Loucy (cell line): ENCODE measurements at regions not wholly inside any gene's neighbourhood (a gene's known extent, or its start where the extent isn't known, plus 50 kb on each side); places are given as distances from the start of the nearest gene placed in this dataset.

Source experiments
- H2AFZ ChIP-seq: fragments of 200-600 bp; sonication (generic); 2 replicates; pipeline ENCODE4 v1.6.0; 2016; ENCODE audit warnings: antibody characterized with exemption, mild to moderate bottlenecking, low read length, moderate library complexity
- H3F3A ChIP-seq: fragments of 200-600 bp; 2 replicates; pipeline ENCODE4 v1.6.0; 2016; ENCODE audit warnings: antibody characterized with exemption, low read depth, mild to moderate bottlenecking
- H3K27me3 ChIP-seq: fragments of 200-600 bp; sonication (generic); 2 replicates; pipeline ENCODE4 v1.6.1; 2014; ENCODE audit warnings: low read length, mild to moderate bottlenecking; ENCODE audit not compliant: insufficient read depth, poor library complexity, severe bottlenecking
- H3K36me3 ChIP-seq: fragments of 200-600 bp; sonication (generic); 2 replicates; pipeline ENCODE4 v1.6.1; 2016; ENCODE audit warnings: low read length; ENCODE audit not compliant: insufficient read depth
- H3K4me1 ChIP-seq: fragments of 200-600 bp; sonication (generic); 2 replicates; pipeline ENCODE4 v1.5.1; 2014; ENCODE audit warnings: low read length, mild to moderate bottlenecking; ENCODE audit not compliant: insufficient read depth, poor library complexity, severe bottlenecking
- H3K4me2 ChIP-seq: fragments of 200-600 bp; sonication (generic); 2 replicates; pipeline ENCODE4 v1.6.0; 2014; ENCODE audit warnings: antibody characterized with exemption, low read length, low read depth, mild to moderate bottlenecking; ENCODE audit not compliant: poor library complexity, severe bottlenecking
- H3K4me3 ChIP-seq: fragments of 200-600 bp; sonication (generic); 2 replicates; pipeline ENCODE4 v1.5.1; 2014; ENCODE audit warnings: low read length, mild to moderate bottlenecking, mixed read lengths; ENCODE audit not compliant: poor library complexity, severe bottlenecking
- H3K79me2 ChIP-seq: fragments of 200-600 bp; sonication (generic); 2 replicates; pipeline ENCODE4 v1.6.1; 2014; ENCODE audit warnings: low read length; ENCODE audit not compliant: insufficient read depth
- H3K9ac ChIP-seq: fragments of 200-600 bp; sonication (generic); 2 replicates; pipeline ENCODE4 v1.6.0; 2014; ENCODE audit warnings: mild to moderate bottlenecking, low read depth, low read length, moderate library complexity; ENCODE audit not compliant: poor library complexity, severe bottlenecking
- H3K9me2 ChIP-seq: fragments of 200-600 bp; sonication (generic); replicated peaks from 2 replicates; pipeline ENCODE4 v1.6.1; 2016; ENCODE audit warnings: low read depth, low read length, mixed read lengths
- H3K9me3 ChIP-seq: fragments of 200-600 bp; sonication (generic); 2 replicates; pipeline ENCODE4 v1.6.1; 2014; ENCODE audit warnings: mild to moderate bottlenecking, antibody characterized with exemption, low read length, low read depth; ENCODE audit not compliant: insufficient read depth
- H4K20me1 ChIP-seq: fragments of 200-600 bp; sonication (generic); 2 replicates; pipeline ENCODE4 v1.6.0; 2014; ENCODE audit warnings: antibody characterized with exemption, low read length, mild to moderate bottlenecking; ENCODE audit not compliant: insufficient read depth, poor library complexity, severe bottlenecking
- CTCF ChIP-seq: fragments of 200-600 bp; sonication (generic); conservative IDR thresholded peaks from 2 replicates; pipeline ENCODE4 v1.5.1; 2014; ENCODE audit warnings: mild to moderate bottlenecking, antibody characterized with exemption, low read length
- EZH2phosphoT487 ChIP-seq: fragments of 200-600 bp; IDR thresholded peaks from 2 replicates; pipeline ENCODE4 v1.6.1; 2018; ENCODE audit warnings: antibody characterized with exemption, mild to moderate bottlenecking, moderate library complexity, borderline replicate concordance

- Histone ChIP-seq H3K9me3 (no peaks in the 10 kb centered on the region), H3K27me3 (no peaks in the 10 kb centered on the region), H3K9me2 (no peaks in the 10 kb centered on the region), H3K4me3 (no peak overlapping the region), H2AFZ (no peak overlapping the region), H3K9ac (no peak overlapping the region), H3F3A (no peaks in the 10 kb centered on the region), H3K4me2 (no peak overlapping the region), H4K20me1 (no peaks in the 10 kb centered on the region), H3K79me2 (no peaks in the 10 kb centered on the region), H3K4me1 (peaks cover 35% of the 10 kb centered on the region), H3K36me3 (no peaks in the 10 kb centered on the region)
- TF ChIP-seq CTCF (no peak), EZH2phosphoT487 (no peak)
Observed at GRCh38 chr1:115465802-115466363, 127.8 kb upstream of the NGF start.

- TF ChIP-seq EZH2phosphoT487 (no peak), CTCF (peak; percentile 36)
- Histone ChIP-seq H3K9me2 (no peaks in the 10 kb centered on the region), H3K27me3 (no peaks in the 10 kb centered on the region), H3K79me2 (no peaks in the 10 kb centered on the region), H3K9ac (peak overlapping the region; percentile 7), H3K9me3 (no peaks in the 10 kb centered on the region), H3K4me1 (peaks cover 47% of the 10 kb centered on the region), H3K36me3 (no peaks in the 10 kb centered on the region), H3K4me2 (peak overlapping the region; percentile 62), H3F3A (no peaks in the 10 kb centered on the region), H2AFZ (no peak overlapping the region), H4K20me1 (no peaks in the 10 kb centered on the region), H3K4me3 (no peak overlapping the region)
Observed at GRCh38 chr1:115463347-115463746, 125.3 kb upstream of the NGF start.

GRCh38 chr1:115462566-115463076 is 124.6 kb upstream of the NGF start:
- Histone ChIP-seq H3K9me2 (no peaks in the 10 kb centered on the region), H3K4me2 (peak overlapping the region; percentile 62), H3K36me3 (no peaks in the 10 kb centered on the region), H3K9ac (peak overlapping the region; percentile 55), H3K27me3 (no peaks in the 10 kb centered on the region), H3K79me2 (no peaks in the 10 kb centered on the region), H3K4me3 (peak overlapping the region; percentile 58), H3F3A (no peaks in the 10 kb centered on the region), H3K4me1 (peaks cover 47% of the 10 kb centered on the region), H2AFZ (peak overlapping the region; percentile 51), H4K20me1 (no peaks in the 10 kb centered on the region), H3K9me3 (no peaks in the 10 kb centered on the region)
- no peak for TF ChIP-seq CTCF
- TF ChIP-seq EZH2phosphoT487: no peak
